Keratinocyte (primary cell): ENCODE measurements at regions not wholly inside any gene's neighbourhood (a gene's known extent, or its start where the extent isn't known, plus 50 kb on each side); places are given as distances from the start of the nearest gene placed in this dataset.

Source experiments
- DNase-seq: peaks from one replicate; pipeline ENCODE4 v3.0.0-alpha.2; 2011; ENCODE audit warnings: low read depth, missing footprints, low spot score
- FAIRE-seq: peaks from 2 replicates; lab custom pipeline; 2011; peaks lifted over from hg19 to GRCh38; lab: Jason Lieb, UNC
- H2AFZ ChIP-seq: 2 replicates; pipeline ENCODE4 v1.6.0; 2012; ENCODE audit warnings: low read length, control low read depth, inconsistent platforms; ENCODE audit not compliant: control insufficient read depth
- H3K27ac ChIP-seq: 2 replicates; pipeline ENCODE4 v1.5.1; 2011; ENCODE audit warnings: low read length; ENCODE audit not compliant: control insufficient read depth, insufficient read depth
- H3K27me3 ChIP-seq: 3 replicates; pipeline ENCODE4 v1.6.0; 2011; ENCODE audit warnings: low read length; ENCODE audit not compliant: control insufficient read depth, insufficient read depth; ENCODE audit errors: extremely low read depth
- H3K36me3 ChIP-seq, 2 experiments: 2 replicates in 1 of 2; 3 replicates in 1 of 2; pipeline ENCODE4 v1.5.1; 2011; ENCODE audit warnings: low read length in 2 of 2, mild to moderate bottlenecking in 1 of 2; ENCODE audit not compliant: control insufficient read depth in 2 of 2, insufficient read depth in 2 of 2; ENCODE audit errors: extremely low read depth in 1 of 2
- H3K4me1 ChIP-seq: 3 replicates; pipeline ENCODE4 v1.5.1; 2011; ENCODE audit warnings: low read length; ENCODE audit not compliant: control insufficient read depth, insufficient read depth; ENCODE audit errors: extremely low read depth
- H3K4me2 ChIP-seq: 3 replicates; pipeline ENCODE4 v1.6.0; 2011; ENCODE audit warnings: low read depth, low read length; ENCODE audit not compliant: control insufficient read depth, insufficient read depth; ENCODE audit errors: extremely low read depth
- H3K4me3 ChIP-seq, 3 experiments: fragments of 200-600 bp in 1 of 3; sonication (generic) in 1 of 3; 2 replicates in 2 of 3; 3 replicates in 1 of 3; pipeline ENCODE4 v1.5.1; 2011 to 2016; ENCODE audit warnings: low read length in 3 of 3, mild to moderate bottlenecking in 3 of 3, control low read depth in 2 of 3, inconsistent platforms in 1 of 3, low read depth in 1 of 3, mixed read lengths in 1 of 3, mixed run types in 1 of 3, moderate library complexity in 1 of 3; ENCODE audit not compliant: control insufficient read depth in 2 of 3, insufficient read depth in 2 of 3; ENCODE audit errors: extremely low read depth in 1 of 3
- H3K79me2 ChIP-seq: 2 replicates; pipeline ENCODE4 v1.6.0; 2012; ENCODE audit warnings: low read length; ENCODE audit not compliant: control insufficient read depth, insufficient read depth
- H3K9ac ChIP-seq: 3 replicates; pipeline ENCODE4 v1.6.0; 2011; ENCODE audit warnings: low read length; ENCODE audit not compliant: control insufficient read depth, insufficient read depth; ENCODE audit errors: extremely low read depth
- H3K9me1 ChIP-seq: 3 replicates; pipeline ENCODE4 v1.6.0; 2011; ENCODE audit warnings: low read length; ENCODE audit not compliant: control insufficient read depth, insufficient read depth; ENCODE audit errors: extremely low read depth
- H3K9me3 ChIP-seq: 2 replicates; pipeline ENCODE4 v1.5.1; 2012; ENCODE audit warnings: low read depth, low read length; ENCODE audit not compliant: control insufficient read depth
- H4K20me1 ChIP-seq: 3 replicates; pipeline ENCODE4 v1.6.0; 2011; ENCODE audit warnings: low read length; ENCODE audit not compliant: control insufficient read depth, insufficient read depth; ENCODE audit errors: extremely low read depth
- CTCF ChIP-seq, 3 experiments: IDR thresholded peaks in 1 of 3; conservative IDR thresholded peaks in 1 of 3; optimal IDR thresholded peaks in 1 of 3; 2 replicates in 2 of 3; 3 replicates in 1 of 3; pipeline versions ENCODE3 to v1.5.1; 2011; ENCODE audit warnings: low read length in 3 of 3, mild to moderate bottlenecking in 3 of 3, moderate library complexity in 2 of 3, control low read depth in 1 of 3, inconsistent platforms in 1 of 3; ENCODE audit not compliant: insufficient read depth in 2 of 3; ENCODE audit errors: extremely low read depth in 1 of 3
- EZH2 ChIP-seq: IDR thresholded peaks from one replicate; pipeline ENCODE4 v1.6.1; 2012; ENCODE audit warnings: inconsistent platforms, mild to moderate bottlenecking, low read length, moderate library complexity
- dilution Hi-C: fragments of 300-500 bp; cut with MboI; formaldehyde crosslinking; loops from one replicate; pipeline ENCODE4 v1.7.0; 2020; ENCODE audit warnings: low sequenced_read_pairs; ENCODE audit not compliant: extremely low pct_ligation_motif_present

GRCh38 chr7:47185170-47185569 is 396.7 kb downstream of the TNS3 start:
- Histone ChIP-seq H3K79me2 (no peaks in the 10 kb centered on the region), H3K9ac (no peak overlapping the region), H3K4me3 (no peak overlapping the region), H2AFZ (no peak overlapping the region), H3K4me1 (no peaks in the 10 kb centered on the region), H3K9me1 (no peaks in the 10 kb centered on the region), H3K27ac (no peak overlapping the region), H3K4me2 (no peak overlapping the region), H3K9me3 (no peaks in the 10 kb centered on the region), H3K27me3 (peaks cover 16% of the 10 kb centered on the region), H3K36me3 (no peaks in the 10 kb centered on the region), H4K20me1 (no peaks in the 10 kb centered on the region)
- DNase-seq: no peak
- dilution Hi-C loops: no loop called here
- FAIRE-seq: no peak
- no peak for TF ChIP-seq EZH2
- no peak for TF ChIP-seq CTCF (optimal IDR thresholded peaks at IDR 0.05 in 1 of 3, IDR thresholded peaks at IDR 0.05 in 1 of 3, conservative IDR thresholded peaks at IDR 0.05 in 1 of 3; ENCODE audit: extremely low read depth in 1 of 3, insufficient read depth in 2 of 3, low read length in 3 of 3)

GRCh38 chr7:47183862-47184590 is 397.9 kb downstream of the TNS3 start:
- H3K9me1 ChIP-seq: no peaks in the 10 kb centered on the region
- no peak overlapping the region for H3K27ac ChIP-seq
- H3K79me2 ChIP-seq: no peaks in the 10 kb centered on the region
- no peak for TF ChIP-seq CTCF (optimal IDR thresholded peaks at IDR 0.05 in 1 of 3, IDR thresholded peaks at IDR 0.05 in 1 of 3, conservative IDR thresholded peaks at IDR 0.05 in 1 of 3; ENCODE audit: extremely low read depth in 1 of 3, insufficient read depth in 2 of 3, low read length in 3 of 3)
- TF ChIP-seq EZH2: no peak
- FAIRE-seq (no peak), DNase-seq (no peak)
- no peak overlapping the region for H3K9ac ChIP-seq
- no peaks in the 10 kb centered on the region for H3K36me3 ChIP-seq
- no peak overlapping the region for H3K4me2 ChIP-seq
- H3K27me3 ChIP-seq: peaks cover 13% of the 10 kb centered on the region
- H3K9me3 ChIP-seq: no peaks in the 10 kb centered on the region
- no peaks in the 10 kb centered on the region for H4K20me1 ChIP-seq
- dilution Hi-C loops: no loop called here
- no peak overlapping the region for H3K4me3 ChIP-seq
- no peaks in the 10 kb centered on the region for H3K4me1 ChIP-seq
- no peak overlapping the region for H2AFZ ChIP-seq
